Progenitor cell of endocrine pancreas (in vitro differentiated cells): ENCODE measurements at regions not wholly inside any gene's neighbourhood (a gene's known extent, or its start where the extent isn't known, plus 50 kb on each side); places are given as distances from the start of the nearest gene placed in this dataset.

Source experiments
- DNase-seq: peaks from one replicate; pipeline ENCODE4 v3.0.0; 2021; ENCODE audit warnings: low spot score; ENCODE audit not compliant: unreplicated experiment
- H3K27ac Mint-ChIP-seq: 2 replicates; pipeline ENCODE4 v1.8.0; 2021; ENCODE audit warnings: mild to moderate bottlenecking, moderate library complexity, mixed read lengths
- H3K27me3 Mint-ChIP-seq: 2 replicates; pipeline ENCODE4 v1.8.0; 2021; ENCODE audit warnings: mixed read lengths
- H3K36me3 Mint-ChIP-seq: 2 replicates; pipeline ENCODE4 v1.8.0; 2022; ENCODE audit warnings: mixed read lengths; ENCODE audit not compliant: insufficient read depth
- H3K4me1 Mint-ChIP-seq: 2 replicates; pipeline ENCODE4 v1.8.0; 2021; ENCODE audit warnings: low read depth, mixed read lengths
- H3K4me3 Mint-ChIP-seq: 2 replicates; pipeline ENCODE4 v1.8.0; 2021; ENCODE audit warnings: low read depth, mild to moderate bottlenecking, moderate library complexity, mixed read lengths
- H3K9me3 Mint-ChIP-seq: 2 replicates; pipeline ENCODE4 v1.8.0; 2021; ENCODE audit warnings: low read depth, mixed read lengths
- TF ChIP-seq, protein P1 (sequence below): fragments of 200-600 bp; sonication (generic); IDR thresholded peaks from one replicate; pipeline ENCODE4 v1.5.0; 2021; ENCODE audit warnings: antibody characterized with exemption, mild to moderate bottlenecking; ENCODE audit not compliant: unreplicated experiment

DNA sequence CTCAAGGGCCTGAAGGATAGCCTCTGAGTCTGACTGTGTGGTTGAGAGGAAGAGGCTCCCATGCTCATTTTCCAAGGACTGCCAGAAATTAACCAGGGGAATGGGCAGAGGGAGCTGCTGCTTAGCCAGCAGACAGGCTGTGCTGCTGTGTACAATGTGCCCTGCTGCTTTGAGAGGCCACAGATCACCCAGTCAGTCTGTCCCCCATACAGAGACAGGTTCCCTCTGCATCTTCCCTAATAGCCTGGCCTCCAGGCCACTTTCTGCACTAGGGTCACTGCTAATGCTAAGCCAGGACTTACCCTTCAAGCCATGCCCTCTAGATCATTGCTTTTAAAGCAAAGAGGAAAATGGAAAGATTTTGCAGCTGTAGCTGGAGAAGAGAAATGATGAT, 341.1 kb downstream of the CYRIA start:
- H3K4me1 Mint-ChIP-seq = peaks cover 7% of the 10 kb centered on the region
- no peaks in the 10 kb centered on the region for H3K36me3 Mint-ChIP-seq
- H3K9me3 Mint-ChIP-seq = no peaks in the 10 kb centered on the region
- peaks cover 35% of the 10 kb centered on the region for H3K27me3 Mint-ChIP-seq
- no peak overlapping the region for H3K4me3 Mint-ChIP-seq
- no peak overlapping the region for H3K27ac Mint-ChIP-seq
- TF ChIP-seq, protein P1, sequence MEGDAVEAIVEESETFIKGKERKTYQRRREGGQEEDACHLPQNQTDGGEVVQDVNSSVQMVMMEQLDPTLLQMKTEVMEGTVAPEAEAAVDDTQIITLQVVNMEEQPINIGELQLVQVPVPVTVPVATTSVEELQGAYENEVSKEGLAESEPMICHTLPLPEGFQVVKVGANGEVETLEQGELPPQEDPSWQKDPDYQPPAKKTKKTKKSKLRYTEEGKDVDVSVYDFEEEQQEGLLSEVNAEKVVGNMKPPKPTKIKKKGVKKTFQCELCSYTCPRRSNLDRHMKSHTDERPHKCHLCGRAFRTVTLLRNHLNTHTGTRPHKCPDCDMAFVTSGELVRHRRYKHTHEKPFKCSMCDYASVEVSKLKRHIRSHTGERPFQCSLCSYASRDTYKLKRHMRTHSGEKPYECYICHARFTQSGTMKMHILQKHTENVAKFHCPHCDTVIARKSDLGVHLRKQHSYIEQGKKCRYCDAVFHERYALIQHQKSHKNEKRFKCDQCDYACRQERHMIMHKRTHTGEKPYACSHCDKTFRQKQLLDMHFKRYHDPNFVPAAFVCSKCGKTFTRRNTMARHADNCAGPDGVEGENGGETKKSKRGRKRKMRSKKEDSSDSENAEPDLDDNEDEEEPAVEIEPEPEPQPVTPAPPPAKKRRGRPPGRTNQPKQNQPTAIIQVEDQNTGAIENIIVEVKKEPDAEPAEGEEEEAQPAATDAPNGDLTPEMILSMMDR = no peak
- DNase-seq = no peak

DNA sequence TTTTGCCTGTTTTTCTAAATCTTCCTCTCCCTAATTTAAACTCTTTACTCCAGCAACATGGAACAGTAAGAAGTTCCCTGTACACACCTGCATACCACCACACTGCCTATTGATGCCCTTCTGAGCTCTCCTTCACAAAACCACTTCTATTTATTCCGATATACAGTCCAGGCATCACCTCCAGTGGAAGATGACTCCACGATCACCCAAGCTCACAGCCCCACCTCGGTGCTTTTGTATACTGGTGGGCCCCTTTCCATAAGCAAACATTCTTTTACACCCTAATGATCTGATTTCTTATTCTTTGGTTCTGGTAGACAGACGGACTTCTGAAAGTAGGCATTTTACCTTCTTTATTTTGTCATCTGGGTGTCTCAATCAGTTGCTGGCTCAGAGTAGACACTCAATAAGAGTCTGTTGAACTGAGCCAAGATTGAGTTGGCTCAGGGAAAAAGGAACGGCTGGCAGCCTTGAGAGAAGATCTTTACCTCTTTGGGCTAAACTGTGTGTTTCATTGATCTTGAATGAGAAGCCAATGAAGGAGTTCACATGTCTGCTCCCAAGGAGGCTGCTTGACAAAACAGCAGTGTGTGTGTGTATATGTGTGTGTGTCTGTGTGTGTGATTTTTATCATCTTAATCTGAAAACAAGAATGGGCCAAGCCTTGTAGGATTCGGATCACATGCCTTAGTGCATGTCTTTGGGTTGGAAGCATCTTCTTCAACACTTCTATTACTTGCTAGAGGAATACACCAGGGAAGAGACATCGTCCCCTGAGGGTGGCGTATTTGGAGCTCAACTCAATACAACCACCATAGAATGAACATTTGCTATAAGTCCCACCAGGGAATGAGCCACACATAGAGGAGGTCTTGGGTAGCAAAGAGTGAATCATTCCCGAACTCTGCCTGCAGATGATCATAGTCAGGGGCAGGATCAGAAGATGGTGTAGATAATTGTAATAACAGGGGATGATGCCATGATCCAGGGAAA, 341.8 kb downstream of the CYRIA start:
- TF ChIP-seq, protein P1 = no peak
- H3K27me3 Mint-ChIP-seq = peaks cover 28% of the 10 kb centered on the region
- H3K4me3 Mint-ChIP-seq = no peak overlapping the region
- DNase-seq = no peak
- H3K27ac Mint-ChIP-seq = no peak overlapping the region
- H3K9me3 Mint-ChIP-seq = no peaks in the 10 kb centered on the region
- H3K36me3 Mint-ChIP-seq = no peaks in the 10 kb centered on the region
- peaks cover 5% of the 10 kb centered on the region for H3K4me1 Mint-ChIP-seq

DNA sequence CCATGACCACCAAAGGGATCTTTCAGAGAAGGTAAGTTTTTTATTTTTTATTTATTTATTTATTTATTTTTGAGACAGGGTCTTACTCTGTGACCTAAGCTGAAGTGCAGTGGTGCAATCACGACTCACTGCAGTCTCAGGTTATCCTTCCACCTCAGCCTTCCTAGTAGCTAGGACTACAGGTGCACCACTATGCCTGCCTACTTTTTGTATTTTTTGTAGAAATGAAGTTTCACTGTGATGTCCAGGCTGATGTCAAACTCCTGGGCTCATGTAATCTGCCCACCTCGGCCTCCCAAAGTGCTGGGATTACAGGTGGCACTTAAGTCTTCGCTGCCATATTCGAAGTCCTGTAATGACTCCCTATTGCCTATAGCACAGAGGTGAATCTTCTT, 342.5 kb downstream of the CYRIA start:
- Mint-ChIP-seq H3K27me3 (peaks cover 30% of the 10 kb centered on the region), H3K27ac (no peak overlapping the region), H3K4me1 (peaks cover 8% of the 10 kb centered on the region), H3K9me3 (no peaks in the 10 kb centered on the region), H3K36me3 (no peaks in the 10 kb centered on the region), H3K4me3 (no peak overlapping the region)
- DNase-seq = no peak
- TF ChIP-seq, protein P1 = no peak

DNA sequence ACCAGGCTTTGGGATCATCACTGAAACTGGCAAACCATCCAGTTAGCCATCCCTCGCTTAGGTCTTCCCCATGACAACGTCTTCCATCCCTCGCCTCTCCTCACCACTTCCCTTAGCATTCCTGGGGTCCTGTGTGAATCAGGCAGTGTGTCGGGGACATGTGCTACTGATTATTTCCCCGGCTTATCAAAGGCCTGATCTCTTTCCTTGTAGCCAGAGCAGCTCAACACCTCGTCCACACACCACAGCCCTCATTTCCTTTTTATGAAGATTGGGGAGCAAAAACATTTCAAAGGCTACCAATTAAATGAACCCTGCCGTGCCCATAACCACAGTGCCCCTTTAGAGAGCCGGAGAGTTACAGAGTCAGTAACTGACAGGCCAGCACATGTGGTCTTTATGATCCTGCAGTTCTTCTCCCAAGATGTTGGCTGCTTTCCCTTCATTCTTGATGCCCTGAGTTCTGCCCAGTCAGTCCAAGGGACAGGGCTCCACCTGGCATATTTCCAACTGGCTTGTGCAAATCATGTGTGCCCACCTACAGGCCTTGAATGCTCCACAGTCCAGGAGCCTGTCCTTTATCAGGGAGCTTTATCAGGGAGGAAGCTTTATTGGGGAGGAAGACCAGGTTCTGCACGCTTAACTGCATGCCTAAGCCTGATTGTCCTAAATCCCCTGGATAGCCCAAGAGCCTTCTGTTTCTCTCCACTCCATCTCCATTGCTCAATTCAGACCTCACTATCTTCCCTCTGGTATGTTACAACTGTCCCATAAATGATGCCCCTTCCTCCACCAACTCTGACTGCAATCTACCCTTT, 343.1 kb downstream of the CYRIA start:
- Mint-ChIP-seq H3K9me3 (no peaks in the 10 kb centered on the region), H3K27me3 (peaks cover 34% of the 10 kb centered on the region), H3K27ac (no peak overlapping the region), H3K36me3 (no peaks in the 10 kb centered on the region), H3K4me1 (peaks cover 8% of the 10 kb centered on the region), H3K4me3 (no peak overlapping the region)
- no peak for DNase-seq
- TF ChIP-seq, protein P1 = no peak

DNA sequence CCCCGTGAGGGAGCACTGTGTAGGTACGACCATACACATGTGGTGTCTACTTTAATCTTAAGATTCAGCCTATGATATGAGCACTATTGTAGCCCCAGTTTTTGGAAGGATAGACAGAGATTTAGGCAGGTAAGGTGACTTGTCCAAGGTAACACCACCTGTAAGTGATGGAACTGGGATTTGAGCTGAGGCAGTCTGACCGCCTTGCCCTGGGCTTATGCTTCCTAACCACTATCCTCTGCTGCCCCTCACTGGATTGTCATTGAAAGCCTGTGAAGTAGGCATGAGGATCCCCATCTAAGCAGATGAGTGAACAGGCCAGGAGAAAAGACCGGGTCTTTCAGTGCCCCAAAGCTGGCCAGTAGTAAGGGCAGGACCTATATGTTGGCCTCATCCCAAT, 343.8 kb downstream of the CYRIA start:
- TF ChIP-seq, protein P1 = no peak
- Mint-ChIP-seq H3K4me3 (no peak overlapping the region), H3K36me3 (no peaks in the 10 kb centered on the region), H3K27ac (no peak overlapping the region), H3K27me3 (peaks cover 30% of the 10 kb centered on the region), H3K9me3 (no peaks in the 10 kb centered on the region), H3K4me1 (peaks cover 8% of the 10 kb centered on the region)
- no peak for DNase-seq
